GM12878 (cell line): ENCODE measurements at regions not wholly inside any gene's neighbourhood (a gene's known extent, or its start where the extent isn't known, plus 50 kb on each side); places are given as distances from the start of the nearest gene placed in this dataset.

Experiments
- ATAC-seq: fragments of 200-7000 bp; cut with Tn5 transposase; 3 replicates; pipeline ENCODE4 v1.9.1; 2020; ENCODE audit warnings: mild to moderate bottlenecking, moderate library complexity
- BruUV-seq: library from RNA; stranded (reverse); fragments of 400-500 nt; replicated peaks from 2 replicates; lab custom pipeline; 2021; lab: Mats Ljungman, UMichigan
- CTCF ChIA-PET: fragments of 300-600 bp; sonication (Branson Sonifier 250); formaldehyde crosslinking; extraction: SDS; loops from one replicate; lab custom pipeline; 2021; ENCODE audit warnings: inconsistent platforms; lab: Yijun Ruan, JAX
- POLR2A ChIA-PET: fragments of 350-600 bp; formaldehyde crosslinking; extraction: SDS; loops from one replicate; lab custom pipeline; 2021; ENCODE audit warnings: inconsistent platforms; lab: Charles Lee
- RAD21 ChIA-PET: fragments of 300-600 bp; sonication (Branson Sonifier 250); formaldehyde crosslinking; loops from one replicate; lab custom pipeline; 2023; ENCODE audit warnings: antibody characterized with exemption; ENCODE audit not compliant: unreplicated experiment; lab: Charles Lee
- SMC1A ChIA-PET: fragments of 300-600 bp; sonication (Branson Sonifier 250); formaldehyde crosslinking; loops from one replicate; lab custom pipeline; 2023; ENCODE audit not compliant: unreplicated experiment, uncharacterized antibody; lab: Charles Lee
- DNase-seq: peaks from one replicate; pipeline ENCODE4 v3.0.0-alpha.2; 2011; ENCODE audit warnings: low read depth, low spot score
- FAIRE-seq: peaks from 3 replicates; lab custom pipeline; 2011; peaks lifted over from hg19 to GRCh38; lab: Jason Lieb, UNC
- H2AFZ ChIP-seq: 2 replicates; pipeline ENCODE4 v1.6.0; 2011; ENCODE audit warnings: low read depth, low read length, control low read depth; ENCODE audit not compliant: control insufficient read depth
- H3K27ac ChIP-seq: 2 replicates; pipeline ENCODE4 v1.5.1; 2011; ENCODE audit warnings: control low read depth; ENCODE audit not compliant: control insufficient read depth, insufficient read depth
- H3K27me3 ChIP-seq, 2 experiments: replicated peaks in 1 of 2; 2 replicates each; pipeline versions ENCODE4 v1.6.0 to v1.6.1; 2011; ENCODE audit warnings: low read length in 1 of 2; ENCODE audit not compliant: control insufficient read depth in 2 of 2, insufficient read depth in 2 of 2
- H3K36me3 ChIP-seq, 2 experiments: 2 replicates each; pipeline ENCODE4 v1.5.1; 2011; ENCODE audit warnings: low read length in 1 of 2; ENCODE audit not compliant: control insufficient read depth in 2 of 2, insufficient read depth in 2 of 2
- H3K4me1 ChIP-seq: 2 replicates; pipeline ENCODE4 v1.6.1; 2011; ENCODE audit warnings: mild to moderate bottlenecking, low read length, moderate library complexity, mixed read lengths; ENCODE audit not compliant: control insufficient read depth, insufficient read depth
- H3K4me2 ChIP-seq: 2 replicates; pipeline ENCODE4 v1.6.0; 2011; ENCODE audit warnings: control low read depth; ENCODE audit not compliant: control insufficient read depth, insufficient read depth
- H3K4me3 ChIP-seq: fragments of 200-600 bp; sonication (generic); 2 replicates; pipeline ENCODE4 v1.5.1; 2016
- H3K79me2 ChIP-seq: 2 replicates; pipeline ENCODE4 v1.6.0; 2011; ENCODE audit warnings: low read length; ENCODE audit not compliant: control insufficient read depth, insufficient read depth
- H3K9ac ChIP-seq: 2 replicates; pipeline ENCODE4 v1.8.0; 2011; ENCODE audit warnings: low read length, control low read depth, mixed read lengths; ENCODE audit not compliant: control insufficient read depth, insufficient read depth
- H3K9me3 ChIP-seq: replicated peaks from 3 replicates; pipeline ENCODE4 v1.5.1; 2011; ENCODE audit warnings: mild to moderate bottlenecking, low read length; ENCODE audit not compliant: control insufficient read depth, insufficient read depth
- H4K20me1 ChIP-seq: 2 replicates; pipeline ENCODE4 v1.6.0; 2011; ENCODE audit not compliant: control insufficient read depth, insufficient read depth
- CEBPB ChIP-seq, 2 experiments: fragments of 150-350 bp in 1 of 2; IDR thresholded peaks; 2 replicates each; pipeline ENCODE4 v1.6.1; 2012 to 2014; ENCODE audit warnings: low read depth in 2 of 2, low read length in 2 of 2, borderline replicate concordance in 1 of 2, inconsistent platforms in 1 of 2
- EP300 ChIP-seq, 2 experiments: fragments of 150-350 bp in 1 of 2; IDR thresholded peaks; 2 replicates each; pipeline ENCODE4 v1.6.1; 2011 to 2012; ENCODE audit warnings: low read depth in 2 of 2, low read length in 2 of 2, borderline replicate concordance in 1 of 2, improper control_type of control experiment in 1 of 2, inconsistent platforms in 1 of 2; ENCODE audit not compliant: control insufficient read depth in 1 of 2
- MYC ChIP-seq: IDR thresholded peaks from 2 replicates; pipeline ENCODE4 v1.6.1; 2011; ENCODE audit warnings: mild to moderate bottlenecking, low read length, moderate library complexity, inconsistent platforms; ENCODE audit not compliant: insufficient read depth, insufficient replicate concordance, insufficient read length, severe bottlenecking
- POLR2A ChIP-seq: IDR thresholded peaks from 2 replicates; pipeline ENCODE4 v1.6.1; 2011; ENCODE audit warnings: low read depth, mild to moderate bottlenecking, low read length
- POLR2AphosphoS5 ChIP-seq: IDR thresholded peaks from 2 replicates; pipeline ENCODE4 v1.6.1; 2011; ENCODE audit warnings: mild to moderate bottlenecking, low read length, inconsistent platforms
- RB1 ChIP-seq: fragments of 450-650 bp; formaldehyde crosslinking; IDR thresholded peaks from 2 replicates; pipeline ENCODE4 v1.6.1; 2017; ENCODE audit warnings: mild to moderate bottlenecking, borderline replicate concordance
- SMAD1 ChIP-seq: fragments of 450-650 bp; IDR thresholded peaks from 2 replicates; pipeline ENCODE4 v1.6.1; 2018; ENCODE audit warnings: mild to moderate bottlenecking, low read depth; ENCODE audit not compliant: partially characterized antibody
- SMAD5 ChIP-seq: IDR thresholded peaks from 2 replicates; pipeline ENCODE4 v1.6.1; 2016; ENCODE audit warnings: antibody characterized with exemption, low read depth
- TBL1XR1 ChIP-seq: IDR thresholded peaks from 2 replicates; pipeline ENCODE4 v1.6.1; 2012; ENCODE audit warnings: low read depth, low read length, improper control_type of control experiment
- WGBS: methylation state at CpG from one replicate; pipeline ENCODE4 v1.1.6; 2016; ENCODE audit warnings: low lambda C conversion rate; ENCODE audit not compliant: insufficient replicate concordance, insufficient coverage; ENCODE audit errors: missing lambda C conversion rate; 5-methylcytosine and 5-hydroxymethylcytosine counted together
- in situ Hi-C: fragments of 300-500 bp; cut with MboI; formaldehyde crosslinking; loops from 9 replicates; pipeline ENCODE4 v1.14.3; 2018; ENCODE audit warnings: mixed read lengths
- intact Hi-C: fragments of 100-400 bp; cut with micrococcal nuclease; formaldehyde crosslinking; loops from one replicate; pipeline ENCODE4 v1.14.2; 2022; ENCODE audit not compliant: unreplicated experiment
- TF ChIP-seq, protein P1 (sequence below): fragments of 450-650 bp; conservative IDR thresholded peaks from 2 replicates; pipeline ENCODE4 v1.6.1; 2017; ENCODE audit warnings: mild to moderate bottlenecking, moderate library complexity
- TF ChIP-seq, protein P2 (sequence below): fragments of 450-650 bp; IDR thresholded peaks from 2 replicates; pipeline ENCODE4 v1.6.1; 2016; ENCODE audit warnings: mild to moderate bottlenecking, moderate library complexity, borderline replicate concordance

DNA sequence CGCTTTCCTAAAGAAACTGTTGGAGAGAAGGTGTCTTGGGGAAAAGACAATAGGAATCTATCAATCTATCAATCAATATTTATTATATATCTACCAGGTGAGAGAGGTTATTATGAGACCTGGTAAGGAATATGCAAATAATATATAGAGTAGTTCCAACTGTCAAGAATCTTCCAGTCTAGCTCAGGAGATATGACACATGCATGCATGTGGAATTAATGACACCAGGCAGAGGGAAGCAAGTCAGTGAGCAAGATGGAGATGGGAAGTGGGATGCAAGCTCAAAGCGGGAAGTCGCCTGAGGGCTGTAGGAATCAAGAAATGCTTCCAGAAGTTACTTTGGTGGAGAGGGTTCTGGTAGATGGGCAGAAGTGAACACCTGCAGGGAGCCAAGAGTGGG lies 187.4 kb upstream of the NRP1 start:
- H3K27ac ChIP-seq: no peak overlapping the region
- H3K9ac ChIP-seq: no peak overlapping the region
- H3K4me2 ChIP-seq: no peak overlapping the region
- no peaks in the 10 kb centered on the region for H3K27me3 ChIP-seq
- intact Hi-C loops: no loop called here
- no peaks in the 10 kb centered on the region for H3K79me2 ChIP-seq
- WGBS: 27% methylated on average over 3 of the region's 3 CpGs
- RAD21 ChIA-PET: no interaction called here
- no peak overlapping the region for H3K4me3 ChIP-seq
- no peaks in the 10 kb centered on the region for H4K20me1 ChIP-seq
- no peaks in the 10 kb centered on the region for H3K36me3 ChIP-seq
- ATAC-seq (no peak), DNase-seq (no peak), FAIRE-seq (no peak)
- H2AFZ ChIP-seq: no peak overlapping the region
- TF ChIP-seq POLR2A (no peak), POLR2AphosphoS5 (no peak), EP300 (IDR thresholded peaks at IDR 0.05; ENCODE audit: borderline replicate concordance in 1 of 2, control insufficient read depth in 1 of 2, low read depth in 2 of 2, low read length in 2 of 2) (no peak), CEBPB (IDR thresholded peaks at IDR 0.05; ENCODE audit: borderline replicate concordance in 1 of 2, low read depth in 2 of 2, low read length in 2 of 2) (no peak), MYC (no peak), SMAD5 (no peak), SMAD1 (no peak), RB1 (no peak), TBL1XR1 (no peak)
- TF ChIP-seq, protein P1, sequence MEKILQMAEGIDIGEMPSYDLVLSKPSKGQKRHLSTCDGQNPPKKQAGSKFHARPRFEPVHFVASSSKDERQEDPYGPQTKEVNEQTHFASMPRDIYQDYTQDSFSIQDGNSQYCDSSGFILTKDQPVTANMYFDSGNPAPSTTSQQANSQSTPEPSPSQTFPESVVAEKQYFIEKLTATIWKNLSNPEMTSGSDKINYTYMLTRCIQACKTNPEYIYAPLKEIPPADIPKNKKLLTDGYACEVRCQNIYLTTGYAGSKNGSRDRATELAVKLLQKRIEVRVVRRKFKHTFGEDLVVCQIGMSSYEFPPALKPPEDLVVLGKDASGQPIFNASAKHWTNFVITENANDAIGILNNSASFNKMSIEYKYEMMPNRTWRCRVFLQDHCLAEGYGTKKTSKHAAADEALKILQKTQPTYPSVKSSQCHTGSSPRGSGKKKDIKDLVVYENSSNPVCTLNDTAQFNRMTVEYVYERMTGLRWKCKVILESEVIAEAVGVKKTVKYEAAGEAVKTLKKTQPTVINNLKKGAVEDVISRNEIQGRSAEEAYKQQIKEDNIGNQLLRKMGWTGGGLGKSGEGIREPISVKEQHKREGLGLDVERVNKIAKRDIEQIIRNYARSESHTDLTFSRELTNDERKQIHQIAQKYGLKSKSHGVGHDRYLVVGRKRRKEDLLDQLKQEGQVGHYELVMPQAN: no peak
- TF ChIP-seq, protein P2, sequence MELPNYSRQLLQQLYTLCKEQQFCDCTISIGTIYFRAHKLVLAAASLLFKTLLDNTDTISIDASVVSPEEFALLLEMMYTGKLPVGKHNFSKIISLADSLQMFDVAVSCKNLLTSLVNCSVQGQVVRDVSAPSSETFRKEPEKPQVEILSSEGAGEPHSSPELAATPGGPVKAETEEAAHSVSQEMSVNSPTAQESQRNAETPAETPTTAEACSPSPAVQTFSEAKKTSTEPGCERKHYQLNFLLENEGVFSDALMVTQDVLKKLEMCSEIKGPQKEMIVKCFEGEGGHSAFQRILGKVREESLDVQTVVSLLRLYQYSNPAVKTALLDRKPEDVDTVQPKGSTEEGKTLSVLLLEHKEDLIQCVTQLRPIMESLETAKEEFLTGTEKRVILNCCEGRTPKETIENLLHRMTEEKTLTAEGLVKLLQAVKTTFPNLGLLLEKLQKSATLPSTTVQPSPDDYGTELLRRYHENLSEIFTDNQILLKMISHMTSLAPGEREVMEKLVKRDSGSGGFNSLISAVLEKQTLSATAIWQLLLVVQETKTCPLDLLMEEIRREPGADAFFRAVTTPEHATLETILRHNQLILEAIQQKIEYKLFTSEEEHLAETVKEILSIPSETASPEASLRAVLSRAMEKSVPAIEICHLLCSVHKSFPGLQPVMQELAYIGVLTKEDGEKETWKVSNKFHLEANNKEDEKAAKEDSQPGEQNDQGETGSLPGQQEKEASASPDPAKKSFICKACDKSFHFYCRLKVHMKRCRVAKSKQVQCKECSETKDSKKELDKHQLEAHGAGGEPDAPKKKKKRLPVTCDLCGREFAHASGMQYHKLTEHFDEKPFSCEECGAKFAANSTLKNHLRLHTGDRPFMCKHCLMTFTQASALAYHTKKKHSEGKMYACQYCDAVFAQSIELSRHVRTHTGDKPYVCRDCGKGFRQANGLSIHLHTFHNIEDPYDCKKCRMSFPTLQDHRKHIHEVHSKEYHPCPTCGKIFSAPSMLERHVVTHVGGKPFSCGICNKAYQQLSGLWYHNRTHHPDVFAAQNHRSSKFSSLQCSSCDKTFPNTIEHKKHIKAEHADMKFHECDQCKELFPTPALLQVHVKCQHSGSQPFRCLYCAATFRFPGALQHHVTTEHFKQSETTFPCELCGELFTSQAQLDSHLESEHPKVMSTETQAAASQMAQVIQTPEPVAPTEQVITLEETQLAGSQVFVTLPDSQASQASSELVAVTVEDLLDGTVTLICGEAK: no peak
- H3K4me1 ChIP-seq: no peaks in the 10 kb centered on the region
- no TSS peak for BruUV-seq
- no peaks in the 10 kb centered on the region for H3K9me3 ChIP-seq
- POLR2A ChIA-PET: no interaction called here
- in situ Hi-C loops: no loop called here
- CTCF ChIA-PET: no interaction called here
- SMC1A ChIA-PET: interaction anchor here (0.7 kb wide), 1 partner anchor 68 kb away, joined by 3 read pairs; no protein-coding TSS in a partner anchor
